OCI-LY3 (cell line): ENCODE measurements at regions not wholly inside any gene's neighbourhood (a gene's known extent, or its start where the extent isn't known, plus 50 kb on each side); places are given as distances from the start of the nearest gene placed in this dataset.

Source experiments
- H2AFZ ChIP-seq: fragments of 200-600, 300-600 bp; shearing (Covaris generic); 2 replicates; pipeline ENCODE4 v1.6.0; 2014; ENCODE audit warnings: antibody characterized with exemption, low read depth, low read length
- H3K27ac ChIP-seq: fragments of 200-600, 300-600 bp; sonication (generic); 2 replicates; pipeline ENCODE4 v1.5.1; 2014; ENCODE audit warnings: mild to moderate bottlenecking, low read length, moderate library complexity, mixed read lengths
- H3K27me3 ChIP-seq: fragments of 200-600, 300-600 bp; sonication (generic); 2 replicates; pipeline ENCODE4 v1.6.1; 2014; ENCODE audit warnings: low read depth, low read length, mixed read lengths
- H3K36me3 ChIP-seq: fragments of 200-600, 300-600 bp; sonication (generic); replicated peaks from 2 replicates; pipeline ENCODE3; 2014; ENCODE audit warnings: low read depth, low read length, mixed read lengths
- H3K4me1 ChIP-seq: fragments of 300-600, 200-600 bp; sonication (generic); 2 replicates; pipeline ENCODE4 v1.6.1; 2014; ENCODE audit warnings: low read length, mixed read lengths
- H3K4me2 ChIP-seq: fragments of 200-600, 300-600 bp; sonication (generic); 2 replicates; pipeline ENCODE4 v1.6.1; 2014; ENCODE audit warnings: low read length, mixed read lengths
- H3K4me3 ChIP-seq: fragments of 300-600, 200-600 bp; sonication (generic); 2 replicates; pipeline ENCODE4 v1.5.1; 2014; ENCODE audit warnings: antibody characterized with exemption, mild to moderate bottlenecking, low read length, moderate library complexity
- H3K79me2 ChIP-seq: fragments of 300-600, 200-600 bp; shearing (Covaris generic); 2 replicates; pipeline ENCODE4 v1.6.1; 2014; ENCODE audit warnings: mild to moderate bottlenecking, low read length, mixed read lengths
- H3K9ac ChIP-seq: fragments of 300-600, 200-600 bp; shearing (Covaris generic); 2 replicates; pipeline ENCODE4 v1.6.0; 2014; ENCODE audit warnings: mild to moderate bottlenecking, low read length, moderate library complexity
- H3K9me3 ChIP-seq: fragments of 200-600, 300-600 bp; shearing (Covaris generic); 2 replicates; pipeline ENCODE4 v1.6.1; 2014; ENCODE audit warnings: low read length, mixed read lengths; ENCODE audit not compliant: insufficient read depth
- H4K20me1 ChIP-seq: fragments of 200-600, 300-600 bp; sonication (generic); 2 replicates; pipeline ENCODE4 v1.6.1; 2016; ENCODE audit warnings: low read length, mixed read lengths; ENCODE audit not compliant: insufficient read depth
- CTCF ChIP-seq: fragments of 200-600, 300-600 bp; sonication (generic); IDR thresholded peaks from 2 replicates; pipeline ENCODE4 v1.5.1; 2014; ENCODE audit warnings: antibody characterized with exemption, low read length, low read depth
- EZH2phosphoT487 ChIP-seq: fragments of 200-600 bp; shearing (Covaris generic); IDR thresholded peaks from 2 replicates; pipeline ENCODE4 v1.6.1; 2018; ENCODE audit warnings: antibody characterized with exemption, mixed run types, low read depth

- Histone ChIP-seq H3K79me2 (no peaks in the 10 kb centered on the region), H3K4me3 (no peak overlapping the region), H3K9ac (no peak overlapping the region), H3K36me3 (no peaks in the 10 kb centered on the region), H2AFZ (no peak overlapping the region), H3K4me1 (no peaks in the 10 kb centered on the region), H3K4me2 (no peak overlapping the region), H3K9me3 (no peaks in the 10 kb centered on the region), H4K20me1 (no peaks in the 10 kb centered on the region), H3K27me3 (no peaks in the 10 kb centered on the region), H3K27ac (no peak overlapping the region)
- TF ChIP-seq CTCF: no peak
- no peak for TF ChIP-seq EZH2phosphoT487
These were observed 167.5 kb downstream of the GPX5 start for GRCh38 chr6:28693033-28693750.

GRCh38 chr6:28693751-28694443 lies 168.2 kb downstream of the GPX5 start:
- no peaks in the 10 kb centered on the region for H3K27me3 ChIP-seq
- H3K4me1 ChIP-seq: no peaks in the 10 kb centered on the region
- no peaks in the 10 kb centered on the region for H3K79me2 ChIP-seq
- no peak for TF ChIP-seq CTCF
- H3K9me3 ChIP-seq: no peaks in the 10 kb centered on the region
- no peak overlapping the region for H3K27ac ChIP-seq
- no peak overlapping the region for H3K9ac ChIP-seq
- no peak overlapping the region for H3K4me2 ChIP-seq
- H4K20me1 ChIP-seq: no peaks in the 10 kb centered on the region
- H3K36me3 ChIP-seq: no peaks in the 10 kb centered on the region
- no peak overlapping the region for H2AFZ ChIP-seq
- no peak overlapping the region for H3K4me3 ChIP-seq

GRCh38 chr6:28695715-28696114 lies 170.0 kb downstream of the GPX5 start:
- H3K9ac ChIP-seq: no peak overlapping the region
- no peaks in the 10 kb centered on the region for H3K27me3 ChIP-seq
- no peak overlapping the region for H3K4me3 ChIP-seq

More at GRCh38 chr6:28695715-28696114, 170.0 kb downstream of the GPX5 start:
- H3K36me3 ChIP-seq: no peaks in the 10 kb centered on the region
- no peaks in the 10 kb centered on the region for H4K20me1 ChIP-seq
- no peak overlapping the region for H2AFZ ChIP-seq
- no peaks in the 10 kb centered on the region for H3K79me2 ChIP-seq
- no peaks in the 10 kb centered on the region for H3K9me3 ChIP-seq
- no peak overlapping the region for H3K4me2 ChIP-seq
- H3K4me1 ChIP-seq: no peaks in the 10 kb centered on the region
- TF ChIP-seq EZH2phosphoT487 (no peak), CTCF (no peak)
- no peak overlapping the region for H3K27ac ChIP-seq
